ENCODE measurements at regions not wholly inside any gene's neighbourhood (a gene's known extent, or its start where the extent isn't known, plus 50 kb on each side); places are given as distances from the start of the nearest gene placed in this dataset.

DNA sequence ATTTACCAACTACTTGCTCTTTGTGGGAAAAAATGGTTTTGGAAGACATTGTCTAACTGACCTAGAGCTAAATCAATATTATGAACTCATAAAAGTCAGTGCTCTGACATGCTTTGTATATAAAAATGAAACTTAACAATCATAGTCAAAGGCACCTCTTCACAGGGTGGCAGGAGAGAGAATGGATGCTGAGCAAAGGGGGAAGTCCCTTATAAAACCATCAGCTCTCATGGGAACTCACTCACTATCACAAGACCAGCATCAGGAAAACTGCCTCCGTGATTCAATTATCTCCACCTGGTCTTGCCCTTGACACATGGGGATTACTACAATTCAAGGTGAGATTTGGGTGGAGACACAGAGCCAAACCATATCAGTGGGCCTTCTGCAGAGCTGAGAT is 417.6 kb upstream of the AUTS2 start:
- ChIA-PET POLR2A (ENCODE audit: unreplicated experiment) (no interaction called here), CTCF (no interaction called here)
- in situ Hi-C loops (cut with MboI; ENCODE audit: low sequenced_read_pairs) = no loop called here

More for the DNA sequence above, 417.6 kb upstream of the AUTS2 start:
- Histone ChIP-seq H3K9me3 (ENCODE audit: control insufficient read depth, insufficient read depth, low read length) (0 out of 2 replicates have a peak, but pooled peaks cover 2% of the 10 kb centered on the region), H3K4me3 (ENCODE audit: insufficient read depth, low read depth, low read length) (no peak overlapping the region), H3K4ac (ENCODE audit: low read depth, low read length) (no peak overlapping the region), H3K18ac (ENCODE audit: low read depth, low read length) (no peak overlapping the region), H2AK9ac (replicated peaks; ENCODE audit: low read depth, low read length, poor library complexity) (no peak overlapping the region), H4K91ac (ENCODE audit: insufficient read depth, low read depth, low read length) (no peak overlapping the region), H2BK5ac (ENCODE audit: low read depth, low read length, poor library complexity, severe bottlenecking) (no peak overlapping the region), H2AK5ac (ENCODE audit: low read depth, low read length) (no peak overlapping the region), H2BK15ac (ENCODE audit: low read depth, low read length) (no peak overlapping the region), H3K36me3 (ENCODE audit: control insufficient read depth, insufficient read depth, low read length) (no peaks in the 10 kb centered on the region), H3K9ac (ENCODE audit: low read depth, low read length) (no peak overlapping the region), H3K56ac (ENCODE audit: extremely low read depth, insufficient read depth, low read length) (no peak overlapping the region), H4K8ac (ENCODE audit: low read depth in 2 of 2, low read length in 2 of 2) (no peak overlapping the region), H4K20me1 (ENCODE audit: insufficient read depth, low read length) (no peaks in the 10 kb centered on the region), H3K23ac (ENCODE audit: low read depth, low read length) (no peak overlapping the region), H3K4me2 (ENCODE audit: low read depth, low read length) (no peak overlapping the region), H3K27me3 (ENCODE audit: control insufficient read depth, insufficient read depth, low read length) (no peaks in the 10 kb centered on the region), H2BK20ac (ENCODE audit: low read depth, low read length) (no peak overlapping the region), H3K79me1 (ENCODE audit: low read depth in 1 of 2, low read length in 2 of 2) (no peaks in the 10 kb centered on the region), H3K14ac (replicated peaks; ENCODE audit: low read depth, low read length) (no peak overlapping the region), H2BK120ac (ENCODE audit: low read depth, low read length) (no peak overlapping the region), H2AFZ (replicated peaks; ENCODE audit: low read length, poor library complexity) (no peak overlapping the region), H3K27ac (ENCODE audit: insufficient read depth, low read length) (no peak overlapping the region), H3K9me1 (ENCODE audit: insufficient read depth, low read length) (no peaks in the 10 kb centered on the region), H4K5ac (ENCODE audit: low read depth, low read length) (no peak overlapping the region), H3K4me1 (ENCODE audit: control insufficient read depth, insufficient read depth, low read length) (no peaks in the 10 kb centered on the region)
- no peak for DNase-seq
- no CpG with 5 or more reads among the region's 1 CpG for WGBS, 2 experiments (ENCODE audit: extremely low coverage in 2 of 2, insufficient read length in 1 of 2)
- TF ChIP-seq CEBPB (IDR thresholded peaks at IDR 0.05; ENCODE audit: low read depth, low read length) (no peak), NFE2L2 (IDR thresholded peaks at IDR 0.05; ENCODE audit: low read depth, low read length) (no peak), RCOR1 (IDR thresholded peaks at IDR 0.05; ENCODE audit: insufficient replicate concordance, low read length) (no peak), MAFK (IDR thresholded peaks at IDR 0.05; ENCODE audit: low read depth, low read length) (no peak), FOS (IDR thresholded peaks at IDR 0.05; ENCODE audit: low read depth, low read length) (no peak), POLR2A (IDR thresholded peaks at IDR 0.05; ENCODE audit: low read depth, low read length) (no peak), ELK1 (IDR thresholded peaks at IDR 0.05; ENCODE audit: borderline replicate concordance, low read depth, low read length) (no peak), RAD21 (IDR thresholded peaks at IDR 0.05; ENCODE audit: low read length) (no peak), MAZ (IDR thresholded peaks at IDR 0.05; ENCODE audit: borderline replicate concordance, low read depth, low read length) (no peak), SMC3 (IDR thresholded peaks at IDR 0.05; ENCODE audit: low read depth, low read length) (no peak), MXI1 (IDR thresholded peaks at IDR 0.05; ENCODE audit: borderline replicate concordance, low read depth, low read length) (no peak), CHD1 (IDR thresholded peaks at IDR 0.05; ENCODE audit: low read depth, low read length) (no peak), RFX5 (IDR thresholded peaks at IDR 0.05; ENCODE audit: low read depth, low read length) (no peak)
- TF ChIP-seq, protein P1, sequence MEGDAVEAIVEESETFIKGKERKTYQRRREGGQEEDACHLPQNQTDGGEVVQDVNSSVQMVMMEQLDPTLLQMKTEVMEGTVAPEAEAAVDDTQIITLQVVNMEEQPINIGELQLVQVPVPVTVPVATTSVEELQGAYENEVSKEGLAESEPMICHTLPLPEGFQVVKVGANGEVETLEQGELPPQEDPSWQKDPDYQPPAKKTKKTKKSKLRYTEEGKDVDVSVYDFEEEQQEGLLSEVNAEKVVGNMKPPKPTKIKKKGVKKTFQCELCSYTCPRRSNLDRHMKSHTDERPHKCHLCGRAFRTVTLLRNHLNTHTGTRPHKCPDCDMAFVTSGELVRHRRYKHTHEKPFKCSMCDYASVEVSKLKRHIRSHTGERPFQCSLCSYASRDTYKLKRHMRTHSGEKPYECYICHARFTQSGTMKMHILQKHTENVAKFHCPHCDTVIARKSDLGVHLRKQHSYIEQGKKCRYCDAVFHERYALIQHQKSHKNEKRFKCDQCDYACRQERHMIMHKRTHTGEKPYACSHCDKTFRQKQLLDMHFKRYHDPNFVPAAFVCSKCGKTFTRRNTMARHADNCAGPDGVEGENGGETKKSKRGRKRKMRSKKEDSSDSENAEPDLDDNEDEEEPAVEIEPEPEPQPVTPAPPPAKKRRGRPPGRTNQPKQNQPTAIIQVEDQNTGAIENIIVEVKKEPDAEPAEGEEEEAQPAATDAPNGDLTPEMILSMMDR (conservative IDR thresholded peaks at IDR 0.05; ENCODE audit: low read depth, low read length) = no peak
- TF ChIP-seq, protein P2, sequence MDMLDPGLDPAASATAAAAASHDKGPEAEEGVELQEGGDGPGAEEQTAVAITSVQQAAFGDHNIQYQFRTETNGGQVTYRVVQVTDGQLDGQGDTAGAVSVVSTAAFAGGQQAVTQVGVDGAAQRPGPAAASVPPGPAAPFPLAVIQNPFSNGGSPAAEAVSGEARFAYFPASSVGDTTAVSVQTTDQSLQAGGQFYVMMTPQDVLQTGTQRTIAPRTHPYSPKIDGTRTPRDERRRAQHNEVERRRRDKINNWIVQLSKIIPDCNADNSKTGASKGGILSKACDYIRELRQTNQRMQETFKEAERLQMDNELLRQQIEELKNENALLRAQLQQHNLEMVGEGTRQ (IDR thresholded peaks at IDR 0.05; ENCODE audit: low read depth, low read length) = no peak
- intact Hi-C loops (cut with micrococcal nuclease) (no loop called here), dilution Hi-C loops (cut with HindIII; ENCODE audit: low sequenced_read_pairs, unreplicated experiment) (no loop called here)
- no peak for ATAC-seq (ENCODE audit: low read depth)
- no TSS peak for BruUV-seq (replicated peaks)

All from IMR-90 (cell line).